GM10248 (cell line): ENCODE measurements at regions not wholly inside any gene's neighbourhood (a gene's known extent, or its start where the extent isn't known, plus 50 kb on each side); places are given as distances from the start of the nearest gene placed in this dataset.

Source experiments
- CTCF ChIA-PET: fragments of 300-600 bp; sonication (Branson Sonifier 250); formaldehyde crosslinking; extraction: SDS; loops from one replicate; lab custom pipeline; 2021; ENCODE audit warnings: antibody characterized with exemption; lab: Yijun Ruan, JAX
- POLR2A ChIA-PET: fragments of 350-650 bp; sonication (Branson Sonifier 250); formaldehyde crosslinking; extraction: SDS; loops from one replicate; lab custom pipeline; 2020; ENCODE audit warnings: antibody characterized with exemption; lab: Yijun Ruan, JAX
- DNase-seq: peaks from one replicate; pipeline ENCODE4 v3.0.0; 2012; ENCODE audit errors: extremely low spot score
- TF ChIP-seq, protein P1 (sequence below): IDR thresholded peaks from 2 replicates; pipeline ENCODE4 v1.5.1; 2012; ENCODE audit warnings: mild to moderate bottlenecking, low read depth; ENCODE audit errors: extremely low read depth, missing control alignments, control extremely low read depth

DNA sequence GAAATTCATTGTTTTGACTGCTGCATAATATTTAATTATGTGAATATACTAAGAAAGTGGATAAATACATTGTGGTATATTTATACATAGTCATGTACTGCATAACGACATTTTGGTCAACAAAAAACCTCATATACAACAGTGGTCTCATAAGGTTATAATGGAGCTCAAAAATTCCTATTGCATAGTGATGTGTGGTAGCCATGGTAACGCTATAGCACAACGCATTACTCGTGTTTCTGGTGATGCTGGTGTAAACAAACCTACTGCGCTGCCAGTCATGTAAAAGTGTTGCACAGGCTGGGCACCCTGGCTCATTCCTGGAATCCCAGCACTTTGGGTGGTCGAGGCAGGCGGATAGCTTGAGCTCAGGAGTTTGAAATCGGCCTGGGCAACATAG is 52.6 kb upstream of the NHLH2 start:
- TF ChIP-seq, protein P1, sequence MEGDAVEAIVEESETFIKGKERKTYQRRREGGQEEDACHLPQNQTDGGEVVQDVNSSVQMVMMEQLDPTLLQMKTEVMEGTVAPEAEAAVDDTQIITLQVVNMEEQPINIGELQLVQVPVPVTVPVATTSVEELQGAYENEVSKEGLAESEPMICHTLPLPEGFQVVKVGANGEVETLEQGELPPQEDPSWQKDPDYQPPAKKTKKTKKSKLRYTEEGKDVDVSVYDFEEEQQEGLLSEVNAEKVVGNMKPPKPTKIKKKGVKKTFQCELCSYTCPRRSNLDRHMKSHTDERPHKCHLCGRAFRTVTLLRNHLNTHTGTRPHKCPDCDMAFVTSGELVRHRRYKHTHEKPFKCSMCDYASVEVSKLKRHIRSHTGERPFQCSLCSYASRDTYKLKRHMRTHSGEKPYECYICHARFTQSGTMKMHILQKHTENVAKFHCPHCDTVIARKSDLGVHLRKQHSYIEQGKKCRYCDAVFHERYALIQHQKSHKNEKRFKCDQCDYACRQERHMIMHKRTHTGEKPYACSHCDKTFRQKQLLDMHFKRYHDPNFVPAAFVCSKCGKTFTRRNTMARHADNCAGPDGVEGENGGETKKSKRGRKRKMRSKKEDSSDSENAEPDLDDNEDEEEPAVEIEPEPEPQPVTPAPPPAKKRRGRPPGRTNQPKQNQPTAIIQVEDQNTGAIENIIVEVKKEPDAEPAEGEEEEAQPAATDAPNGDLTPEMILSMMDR, result no peak
- ChIA-PET CTCF (interaction anchor here (1.0 kb wide), 1 partner anchor 18 kb away, joined by 3 read pairs; no protein-coding TSS in a partner anchor), POLR2A (no interaction called here)
- no peak for DNase-seq

DNA sequence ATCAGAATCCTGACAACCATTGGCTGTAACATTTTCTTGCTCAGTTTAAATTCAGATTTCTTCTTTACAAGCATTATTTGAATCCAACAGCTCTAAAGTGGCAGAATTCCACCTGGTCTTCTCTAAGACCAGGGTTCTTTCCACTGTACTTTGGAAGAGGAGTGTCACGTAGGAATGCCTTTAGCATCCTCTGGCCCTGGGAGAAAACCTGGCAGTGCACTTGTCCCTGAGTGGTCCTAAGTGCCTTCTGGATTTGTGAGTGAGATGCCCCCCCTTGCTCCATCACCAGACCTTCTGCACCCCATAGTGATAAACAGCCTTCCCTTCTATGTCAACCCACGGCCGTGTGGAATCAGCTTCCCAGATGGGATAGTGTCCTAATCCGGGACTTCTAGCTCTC is 57.1 kb upstream of the NHLH2 start:
- no peak for DNase-seq
- CTCF ChIA-PET, result interaction anchor here (0.9 to 1.1 kb wide), 2 partner anchors 10 to 21 kb away, joined by 3 to 4 read pairs; no protein-coding TSS in a partner anchor
- TF ChIP-seq, protein P1, result no peak
- POLR2A ChIA-PET, result no interaction called here

DNA sequence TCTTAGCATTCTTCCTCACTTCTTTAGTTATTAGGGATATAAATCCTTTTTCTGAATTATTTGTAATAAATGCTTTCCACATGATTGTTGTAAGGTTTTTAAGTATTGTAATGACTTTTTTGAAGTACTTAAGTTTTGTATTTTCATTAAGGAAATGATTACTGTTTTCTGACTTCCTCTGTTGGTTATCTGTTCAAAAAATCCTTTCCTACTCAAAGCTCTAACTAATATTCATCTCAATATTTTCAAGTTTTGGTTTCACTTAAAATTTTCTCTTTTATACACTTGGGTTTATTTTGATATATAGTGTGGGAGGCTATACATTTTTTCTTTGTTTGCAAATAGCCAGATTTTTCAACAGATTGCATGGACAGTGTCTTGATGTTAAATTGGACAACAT is 59.9 kb upstream of the NHLH2 start:
- DNase-seq, result no peak
- POLR2A ChIA-PET, result no interaction called here
- CTCF ChIA-PET, result interaction anchor here (1.2 to 1.4 kb wide), 3 partner anchors 9 to 92 kb away, joined by 3 to 6 read pairs (median 4); no protein-coding TSS in a partner anchor
- TF ChIP-seq, protein P1, result no peak

DNA sequence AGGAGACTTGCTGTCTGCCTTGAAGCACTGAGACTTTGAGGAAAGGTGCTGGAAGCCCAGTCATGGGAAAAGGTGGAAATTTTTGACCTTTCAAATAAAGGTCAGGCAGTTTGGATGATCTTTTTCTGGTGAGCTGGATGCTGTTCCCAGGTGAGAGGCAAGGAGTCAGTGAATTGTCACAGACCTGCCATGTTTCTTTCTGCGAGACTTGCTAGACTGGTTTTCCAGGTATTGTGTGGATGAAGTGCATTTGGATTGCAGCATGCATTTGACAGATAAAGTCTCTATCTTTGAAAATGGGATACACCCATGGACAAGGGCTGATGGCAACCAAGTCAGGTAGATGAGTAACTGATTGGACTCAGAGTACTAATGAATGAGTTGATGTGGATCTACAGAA is 65.7 kb upstream of the NHLH2 start:
- CTCF ChIA-PET, result interaction anchor here (1.0 kb wide), 1 partner anchor 9 kb away, joined by 3 read pairs; no protein-coding TSS in a partner anchor
- POLR2A ChIA-PET, result no interaction called here
- DNase-seq, result no peak
- TF ChIP-seq, protein P1, result no peak

DNA sequence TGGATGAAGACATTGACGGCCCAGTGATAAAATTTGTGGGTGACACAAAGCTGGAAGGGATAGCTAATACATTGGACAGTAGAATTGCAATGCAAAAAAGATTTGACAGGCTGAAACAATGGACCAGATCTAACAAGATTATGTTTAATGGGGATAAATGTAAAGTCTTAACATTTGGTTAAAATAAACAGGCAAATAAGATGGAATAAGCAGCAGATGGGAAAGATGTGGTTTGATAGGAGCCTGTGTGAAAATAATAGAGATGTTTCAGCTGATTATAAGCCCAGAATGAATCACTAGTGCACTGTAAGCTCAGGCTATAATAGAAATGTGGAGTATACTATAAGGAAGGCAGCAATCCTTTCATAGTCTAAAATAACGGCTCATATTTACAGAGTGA is 66.2 kb upstream of the NHLH2 start:
- CTCF ChIA-PET, result interaction anchor here (1.0 kb wide), 2 partner anchors 8 to 74 kb away, joined by 3 to 4 read pairs; no protein-coding TSS in a partner anchor
- TF ChIP-seq, protein P1, result no peak
- no peak for DNase-seq
- POLR2A ChIA-PET, result no interaction called here

DNA sequence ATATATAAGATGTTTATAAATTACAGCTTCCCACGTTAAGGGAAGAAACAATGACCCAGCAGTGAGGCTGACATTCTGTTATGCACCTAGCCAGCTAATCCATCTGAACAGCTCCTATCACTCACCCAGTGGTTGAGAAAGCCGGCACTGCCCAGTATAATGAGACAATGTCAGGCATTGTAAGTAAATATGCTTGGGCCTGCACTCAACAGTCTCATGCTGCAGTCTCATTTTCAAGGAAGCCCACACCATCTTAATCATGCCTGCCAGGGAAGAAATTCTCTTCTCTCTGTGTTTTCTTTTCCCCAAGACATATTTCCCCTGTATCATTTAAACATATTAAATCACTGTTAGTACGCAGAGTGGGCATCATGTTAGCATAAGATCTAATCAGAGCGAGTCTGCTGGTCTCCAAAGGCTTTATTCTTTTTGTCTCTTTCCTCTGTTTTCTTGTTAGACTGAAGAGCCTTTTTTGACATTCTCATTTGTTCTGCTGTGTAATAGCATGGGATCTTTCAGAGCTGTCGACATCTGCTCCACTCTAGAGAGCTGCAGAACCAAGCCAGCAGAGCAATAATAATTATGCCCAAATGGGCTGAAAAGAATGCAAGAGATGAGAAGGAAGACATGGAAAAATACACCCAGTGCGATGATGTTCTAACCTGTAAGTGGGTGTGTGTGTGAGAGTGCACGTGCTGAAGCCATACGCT is 67.6 kb upstream of the SLC22A15 start:
- ChIA-PET POLR2A (no interaction called here), CTCF (interaction anchor here (1.1 kb wide), 1 partner anchor 10 kb away, joined by 4 read pairs; no protein-coding TSS in a partner anchor)
- TF ChIP-seq, protein P1, result no peak

More for the DNA sequence above, 67.6 kb upstream of the SLC22A15 start:
- no peak for DNase-seq
